Amniotic epithelial cell (primary cell): ENCODE measurements at regions not wholly inside any gene's neighbourhood (a gene's known extent, or its start where the extent isn't known, plus 50 kb on each side); places are given as distances from the start of the nearest gene placed in this dataset.

Source experiments
- DNase-seq: peaks from one replicate; pipeline ENCODE4 v3.0.0-alpha.2; 2010; ENCODE audit warnings: low read depth

DNA sequence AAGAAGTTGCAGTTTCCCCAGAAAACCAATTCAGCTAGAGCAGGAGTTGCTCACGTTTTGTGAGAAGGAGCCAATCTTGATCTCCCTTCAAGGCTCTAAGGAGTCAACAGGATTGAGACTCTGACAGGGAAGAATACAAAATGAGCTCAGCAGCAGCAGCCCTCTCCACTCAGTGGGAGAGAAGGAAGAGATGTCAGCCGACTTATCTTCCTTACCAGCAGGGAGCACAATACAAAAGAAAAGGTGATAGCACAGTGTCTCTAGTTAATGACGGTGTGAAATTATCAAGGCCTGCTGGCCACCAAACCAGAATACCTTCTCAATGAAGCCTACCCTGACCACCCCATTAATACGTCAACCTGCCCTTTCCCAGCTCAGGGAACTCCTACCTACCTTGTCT is 223.6 kb upstream of the TMPO start:
- DNase-seq = no peak

GRCh38 chr12:98294051-98294805 is 221.2 kb upstream of the TMPO start:
- no peak for DNase-seq

DNA sequence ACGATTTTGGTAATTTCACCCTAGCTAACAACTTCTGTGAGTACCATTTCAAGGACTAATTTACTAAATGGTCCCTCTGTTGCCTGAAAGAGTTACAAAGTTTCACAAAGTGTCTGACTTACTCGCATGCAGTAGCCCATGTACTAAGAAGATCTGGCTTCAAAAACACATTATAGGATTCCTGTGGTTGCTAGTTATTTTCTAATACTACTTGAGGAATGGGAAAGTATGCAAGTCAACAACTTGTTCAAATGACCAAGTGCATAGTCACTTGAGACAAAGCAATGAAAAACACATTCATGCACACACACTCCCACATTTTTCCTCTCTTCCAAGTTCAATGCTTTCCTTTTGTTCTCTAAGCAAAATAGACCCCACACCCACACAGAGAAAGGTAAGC is 219.7 kb upstream of the TMPO start:
- DNase-seq = peak; percentile 4

GRCh38 chr12:98296462-98297079 is 218.8 kb upstream of the TMPO start:
- no peak for DNase-seq

- DNase-seq = no peak
Observed at GRCh38 chr12:98297538-98297937, 217.9 kb upstream of the TMPO start.

DNA sequence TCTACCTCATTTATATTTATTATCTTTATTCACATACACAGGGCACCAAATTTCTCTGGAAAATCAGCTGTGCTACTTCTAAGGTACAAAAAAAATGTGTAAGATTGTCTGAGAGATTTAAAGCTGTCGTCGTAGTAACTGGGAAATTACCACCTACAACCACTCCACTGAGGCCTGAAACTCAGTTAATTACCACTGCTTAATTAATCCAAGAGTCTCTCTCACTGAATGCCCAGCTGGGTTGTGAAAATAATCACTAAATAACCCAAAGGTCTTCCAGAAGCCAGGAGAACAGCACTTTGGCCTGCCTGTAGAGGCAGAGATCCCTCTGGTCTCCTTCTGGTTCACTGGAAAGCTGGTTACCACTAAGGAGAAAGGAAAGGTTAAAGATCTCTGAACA is 207.2 kb upstream of the TMPO start:
- DNase-seq = no peak

- no peak for DNase-seq
Observed at GRCh38 chr12:98317939-98318899, 197.2 kb upstream of the TMPO start.

GRCh38 chr12:98319716-98320425 is 195.5 kb upstream of the TMPO start:
- no peak for DNase-seq

GRCh38 chr12:98325003-98325402 is 190.4 kb upstream of the TMPO start:
- DNase-seq = no peak

DNA sequence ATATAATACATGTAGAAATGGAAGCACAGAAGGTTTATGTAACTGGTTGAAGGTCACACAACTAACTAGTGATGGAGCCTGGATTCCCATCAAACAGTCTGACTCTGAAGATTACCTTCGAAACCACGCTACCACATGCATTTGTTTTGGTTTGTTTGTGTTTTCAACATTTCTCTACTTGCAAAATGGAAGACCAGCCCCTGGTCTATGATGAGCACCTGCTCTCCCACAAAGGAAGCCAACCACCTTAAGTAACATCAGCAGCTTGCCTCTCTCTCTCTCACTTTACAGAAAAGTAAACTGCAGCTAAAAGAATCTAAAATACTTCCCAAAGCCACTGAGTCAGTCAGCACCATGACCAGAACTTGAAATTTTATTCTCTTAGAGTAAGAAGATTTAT is 186.9 kb upstream of the TMPO start:
- DNase-seq = no peak

DNA sequence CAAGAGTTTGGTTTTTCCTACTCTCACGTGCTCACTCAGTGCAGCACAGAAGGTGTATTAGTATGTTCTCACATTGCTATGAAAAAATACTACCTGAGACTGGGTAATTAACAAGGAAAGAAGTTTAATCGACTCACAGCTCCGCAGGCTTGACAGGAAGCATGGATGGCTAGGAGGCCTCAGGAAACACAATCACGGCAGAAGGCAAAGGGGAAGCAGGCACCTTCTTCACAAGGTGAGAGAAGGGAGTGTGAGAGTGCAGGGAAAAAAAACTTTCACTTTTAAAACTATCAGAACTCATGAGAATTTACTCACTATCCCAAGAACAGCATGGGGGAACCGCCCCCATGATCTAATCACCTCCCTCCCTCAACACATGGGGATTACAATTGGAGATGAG is 185.8 kb upstream of the TMPO start:
- no peak for DNase-seq

- no peak for DNase-seq
Observed at GRCh38 chr12:98332642-98333041, 182.7 kb upstream of the TMPO start.

- no peak for DNase-seq
Observed at GRCh38 chr12:98334768-98335167, 180.6 kb upstream of the TMPO start.

DNA sequence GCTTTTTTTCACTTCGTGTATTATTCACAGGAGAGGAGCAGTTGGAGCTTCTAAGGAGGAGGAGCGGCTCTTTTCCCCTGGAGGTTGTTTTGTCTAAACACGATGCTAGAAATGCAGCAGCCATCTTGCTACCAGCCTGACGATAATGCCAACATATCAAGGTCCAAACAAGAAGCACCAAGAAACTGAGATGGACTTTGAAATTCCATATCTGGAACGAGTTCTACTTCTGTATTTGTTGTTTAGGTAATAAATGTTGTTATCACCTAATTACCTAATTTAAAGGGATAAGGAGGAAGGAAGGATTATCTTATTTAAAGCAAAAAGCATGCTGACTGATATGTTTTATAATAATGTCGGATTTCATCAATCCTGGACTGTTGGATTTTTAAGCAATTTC is 174.4 kb upstream of the TMPO start:
- no peak for DNase-seq

DNA sequence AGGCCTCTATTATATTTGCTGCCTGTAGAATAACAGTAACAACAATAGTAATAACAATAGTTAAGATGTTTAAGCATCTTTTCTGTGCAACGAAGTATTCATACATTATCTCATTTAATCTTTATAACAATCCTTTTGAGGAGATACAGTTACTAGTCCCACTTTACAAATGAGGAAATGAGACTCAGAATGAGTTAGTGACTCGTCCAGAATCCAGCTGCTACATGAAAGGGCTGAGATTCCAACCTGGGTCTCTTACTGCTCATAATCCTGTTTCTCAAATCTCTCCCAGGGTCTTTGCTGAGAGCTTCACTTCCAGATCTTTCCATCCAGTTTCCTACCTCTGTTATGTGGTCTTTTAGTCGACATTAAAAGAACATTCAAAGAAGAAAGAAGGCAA is 173.7 kb upstream of the TMPO start:
- DNase-seq = no peak

DNA sequence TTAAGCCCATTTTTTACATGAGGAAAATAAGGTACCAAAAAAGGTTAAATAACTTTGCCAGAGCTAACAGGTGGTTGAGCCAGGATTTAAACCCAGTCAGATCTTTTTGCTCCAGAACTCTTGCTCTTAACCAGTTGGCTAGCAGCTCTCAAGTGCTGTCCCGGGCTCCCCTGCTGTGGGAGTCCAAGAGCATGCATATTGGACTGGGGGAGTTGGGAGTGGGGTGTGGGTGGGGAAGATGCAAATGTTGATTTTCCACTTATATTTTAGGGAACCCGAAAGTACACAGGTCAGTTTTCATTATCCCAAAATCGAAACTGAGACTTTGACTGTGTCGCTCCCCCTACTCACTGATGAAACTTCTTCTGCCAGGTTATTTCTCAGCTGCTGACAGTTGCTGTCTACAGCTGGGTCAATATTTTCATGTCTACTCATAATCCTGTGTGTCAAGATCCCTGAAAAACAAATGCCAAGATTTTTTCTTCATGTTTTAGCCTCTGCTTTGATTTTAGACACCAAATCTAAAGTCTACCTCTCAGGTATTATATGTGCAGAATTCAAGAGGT is 172.3 kb upstream of the TMPO start:
- DNase-seq = no peak

- DNase-seq = no peak
Observed at GRCh38 chr12:98344046-98344930, 171.1 kb upstream of the TMPO start.

DNA sequence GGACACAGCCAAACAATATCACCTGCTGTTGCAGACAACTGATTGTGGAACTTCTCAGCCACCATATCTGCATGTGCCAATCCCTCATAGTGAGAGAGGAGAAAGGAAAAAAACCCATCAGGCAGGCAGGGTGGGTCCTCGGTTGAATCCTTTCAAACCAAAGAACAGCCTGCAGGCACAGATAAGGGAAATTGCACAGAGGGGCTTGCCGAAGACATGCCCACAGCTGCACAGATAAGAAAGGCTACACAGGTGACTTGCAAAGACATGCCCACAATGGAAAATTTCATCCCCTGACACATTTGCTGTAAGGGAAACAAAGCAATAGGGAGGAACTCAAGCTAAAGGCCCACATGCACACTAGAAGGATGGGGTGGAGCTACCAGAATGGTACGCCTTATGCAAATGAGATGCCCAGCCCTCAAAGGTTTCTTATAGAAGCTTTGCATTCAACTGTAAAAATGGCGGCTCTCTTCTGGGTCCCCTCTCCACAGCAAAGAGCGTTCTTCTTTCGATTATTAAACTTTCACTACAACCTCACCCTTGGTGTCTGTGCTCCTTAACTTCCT is 170.0 kb upstream of the TMPO start:
- no peak for DNase-seq

DNA sequence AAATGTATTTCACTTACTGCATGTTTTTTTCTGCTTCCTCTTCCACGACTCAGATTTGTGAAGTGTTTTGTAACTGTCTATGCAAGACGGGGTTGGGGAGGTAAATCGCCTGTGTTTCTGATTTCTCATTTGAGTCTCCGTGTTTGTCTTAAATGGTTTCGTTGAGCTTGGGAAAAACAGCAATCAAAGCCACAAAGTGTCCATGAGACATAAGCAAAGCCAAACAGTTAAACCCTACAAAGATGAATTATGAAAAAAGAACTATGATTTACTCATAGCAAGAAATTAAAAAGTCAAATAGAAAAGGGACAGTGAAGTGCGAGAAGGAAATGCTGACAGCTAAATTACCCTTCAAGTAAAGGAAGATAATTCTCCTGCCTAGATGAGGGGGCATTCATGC is 164.3 kb upstream of the TMPO start:
- DNase-seq = no peak

GRCh38 chr12:98351784-98352183 is 163.6 kb upstream of the TMPO start:
- DNase-seq = no peak
